Smooth muscle cell of the brain vasculature (primary cell): ENCODE measurements at regions not wholly inside any gene's neighbourhood (a gene's known extent, or its start where the extent isn't known, plus 50 kb on each side); places are given as distances from the start of the nearest gene placed in this dataset.
"Not testable (repeated sequence)": the region's sequence is repeated elsewhere in the genome, so short reads cannot be mapped to it uniquely, and the experiment has no call there.

ENCODE experiments used
- DNase-seq: peaks from one replicate; pipeline ENCODE4 v3.0.0-alpha.2; 2012; ENCODE audit warnings: low read depth, low spot score

- no peak for DNase-seq
These were observed 59.8 kb upstream of the C5orf63 start for GRCh38 chr5:127133071-127133470.

GRCh38 chr5:127136908-127137307 is 63.6 kb upstream of the C5orf63 start:
- no peak for DNase-seq

DNA sequence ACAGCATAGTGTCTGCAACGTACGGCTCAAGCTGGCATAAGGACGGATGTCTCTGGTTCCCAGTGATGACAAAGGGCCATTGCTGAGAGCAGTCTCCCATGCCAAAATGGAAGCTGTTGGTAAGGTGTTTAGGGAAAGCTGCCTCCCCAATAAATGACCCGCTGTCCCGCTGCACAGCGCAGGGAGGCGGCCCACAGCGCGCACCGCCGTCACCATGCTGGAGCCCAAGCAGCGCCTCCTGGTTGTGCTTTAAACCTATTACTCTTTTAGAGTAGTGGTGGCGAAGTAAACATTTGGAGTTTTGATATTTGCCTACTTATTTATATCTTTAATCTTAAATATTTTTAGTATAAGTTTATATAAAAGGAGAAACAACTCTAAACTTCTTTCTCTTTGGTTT is 70.4 kb upstream of the C5orf63 start:
- DNase-seq, result no peak

- no peak for DNase-seq
These were observed 79.7 kb upstream of the C5orf63 start for GRCh38 chr5:127153031-127153430.

DNA sequence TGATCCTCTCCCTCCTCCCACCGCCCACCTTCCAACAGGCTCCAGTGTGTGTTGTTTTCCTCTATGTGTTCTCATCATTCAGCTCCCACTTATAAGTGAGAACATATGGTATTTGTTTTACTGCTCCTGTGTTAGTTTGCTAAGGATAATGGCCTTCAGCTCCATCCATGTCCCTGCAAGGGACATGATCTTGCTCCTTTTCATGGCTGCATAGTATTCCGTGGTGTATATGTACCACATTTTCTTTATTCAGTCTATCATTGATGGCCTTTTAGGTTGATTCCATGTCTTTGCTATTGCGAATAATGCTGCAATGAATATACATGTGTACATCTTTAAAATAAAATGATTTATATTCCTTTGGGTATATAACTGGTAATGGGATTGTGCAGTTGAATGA is 80.2 kb upstream of the C5orf63 start:
- DNase-seq, result no peak

- no peak for DNase-seq
These were observed 90.4 kb upstream of the C5orf63 start for GRCh38 chr5:127163750-127164149.

- no peak for DNase-seq
These were observed 97.8 kb upstream of the C5orf63 start for GRCh38 chr5:127170918-127171600.

DNA sequence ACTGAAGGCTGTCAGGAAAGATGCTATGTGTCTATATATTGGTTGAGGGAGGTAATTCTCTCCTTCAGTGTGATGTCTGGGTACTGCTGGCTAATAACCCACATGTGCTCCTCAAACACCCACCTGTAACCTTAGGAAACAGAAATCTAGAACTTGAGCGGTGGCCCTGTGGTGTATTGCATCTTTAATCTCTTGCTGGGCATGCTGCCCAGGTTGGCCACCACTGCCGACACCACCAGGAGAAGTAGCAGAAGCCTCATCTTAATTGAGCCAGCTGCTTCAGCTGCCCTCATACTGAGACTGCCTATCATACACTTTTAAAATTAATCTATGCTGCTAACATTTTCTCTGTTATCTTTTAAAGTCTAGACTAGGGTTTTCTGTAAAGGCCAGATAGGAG is 103.5 kb upstream of the C5orf63 start:
- no peak for DNase-seq

DNA sequence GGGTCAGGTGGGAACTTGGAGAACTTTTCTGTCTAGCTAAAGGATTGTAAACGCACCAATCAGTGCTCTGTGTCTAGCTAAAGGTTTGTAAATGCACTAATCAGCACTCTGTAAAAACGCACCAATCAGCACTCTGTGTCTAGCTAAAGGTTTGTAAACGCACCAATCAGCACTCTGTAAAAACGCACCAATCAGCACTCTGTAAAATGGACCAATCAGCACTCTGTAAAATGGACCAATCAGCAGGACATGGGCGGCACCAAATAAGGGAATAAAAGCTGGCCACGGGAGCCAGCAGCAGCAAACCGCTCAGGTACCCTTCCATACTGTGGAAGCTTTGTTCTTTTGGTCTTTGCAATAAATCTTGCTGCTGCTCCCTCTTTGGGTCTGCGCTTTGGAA is 108.0 kb upstream of the MEGF10 start:
- DNase-seq, result not testable (repeated sequence)

DNA sequence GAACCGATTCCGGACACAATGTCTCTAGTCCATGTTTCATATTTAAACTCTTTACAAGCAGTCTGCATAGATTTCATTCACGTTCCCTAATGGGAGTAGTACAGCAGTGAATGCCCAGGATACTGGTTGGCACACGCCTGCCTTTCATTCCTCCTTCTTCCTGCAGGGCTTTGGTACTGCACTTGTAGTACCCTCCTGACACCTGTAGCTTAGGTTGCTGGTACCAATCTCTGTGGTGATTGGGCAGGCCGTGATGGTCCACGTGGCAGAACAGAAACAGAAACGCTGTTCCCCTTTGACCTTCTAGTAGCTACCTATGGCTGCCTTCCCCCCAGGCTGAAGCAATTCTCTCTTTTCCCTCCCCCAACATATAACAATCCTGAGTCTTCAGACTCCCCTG is 107.3 kb upstream of the MEGF10 start:
- DNase-seq, result no peak

DNA sequence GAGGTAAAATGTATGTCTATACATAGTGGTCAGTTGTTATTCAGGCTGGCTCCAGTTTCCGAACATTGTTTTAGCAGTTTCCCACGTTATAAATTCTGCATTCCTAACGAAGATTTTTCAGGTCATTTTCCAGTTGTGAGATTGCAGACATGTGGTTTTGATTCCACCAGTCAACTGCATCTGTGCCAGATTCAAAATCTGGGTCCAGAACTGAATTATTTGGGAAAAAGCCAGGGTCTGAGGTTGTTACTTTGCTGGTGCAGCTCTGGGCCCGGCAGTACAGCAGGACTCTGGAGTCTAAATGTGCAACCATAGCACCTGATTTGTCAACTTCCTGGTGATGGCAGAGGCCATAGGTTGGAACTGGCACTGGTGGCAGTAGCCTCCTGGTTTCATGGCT is 105.7 kb upstream of the MEGF10 start:
- no peak for DNase-seq

- no peak for DNase-seq
These were observed 103.9 kb upstream of the MEGF10 start for GRCh38 chr5:127186657-127187056.

GRCh38 chr5:127187706-127188105 is 102.9 kb upstream of the MEGF10 start:
- no peak for DNase-seq

GRCh38 chr5:127192150-127192549 is 98.4 kb upstream of the MEGF10 start:
- no peak for DNase-seq

DNA sequence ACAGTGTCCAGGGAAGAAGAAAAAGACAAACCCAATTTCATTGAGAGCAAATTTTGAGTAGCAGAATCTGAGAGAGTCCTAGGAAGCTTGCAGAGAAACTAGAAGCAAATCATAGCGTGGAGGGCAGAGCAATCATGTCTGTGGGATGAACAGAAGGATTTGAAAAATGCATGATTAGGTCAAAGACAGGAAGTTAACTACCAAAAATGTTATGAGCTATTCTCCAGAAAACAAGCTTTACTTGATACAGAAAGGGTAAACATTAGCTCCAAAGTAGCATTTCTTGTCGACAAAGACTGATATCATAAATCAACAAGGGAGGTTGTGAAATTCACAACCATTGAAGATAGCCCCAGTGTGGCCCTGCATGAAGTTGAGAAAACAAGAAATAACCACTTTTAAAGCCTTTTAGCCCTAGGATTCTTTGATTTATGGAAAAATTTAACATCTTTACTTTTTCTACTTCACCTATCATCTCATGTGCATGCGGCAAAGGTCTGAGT is 97.7 kb upstream of the MEGF10 start:
- no peak for DNase-seq

GRCh38 chr5:127196042-127196441 is 94.6 kb upstream of the MEGF10 start:
- no peak for DNase-seq

DNA sequence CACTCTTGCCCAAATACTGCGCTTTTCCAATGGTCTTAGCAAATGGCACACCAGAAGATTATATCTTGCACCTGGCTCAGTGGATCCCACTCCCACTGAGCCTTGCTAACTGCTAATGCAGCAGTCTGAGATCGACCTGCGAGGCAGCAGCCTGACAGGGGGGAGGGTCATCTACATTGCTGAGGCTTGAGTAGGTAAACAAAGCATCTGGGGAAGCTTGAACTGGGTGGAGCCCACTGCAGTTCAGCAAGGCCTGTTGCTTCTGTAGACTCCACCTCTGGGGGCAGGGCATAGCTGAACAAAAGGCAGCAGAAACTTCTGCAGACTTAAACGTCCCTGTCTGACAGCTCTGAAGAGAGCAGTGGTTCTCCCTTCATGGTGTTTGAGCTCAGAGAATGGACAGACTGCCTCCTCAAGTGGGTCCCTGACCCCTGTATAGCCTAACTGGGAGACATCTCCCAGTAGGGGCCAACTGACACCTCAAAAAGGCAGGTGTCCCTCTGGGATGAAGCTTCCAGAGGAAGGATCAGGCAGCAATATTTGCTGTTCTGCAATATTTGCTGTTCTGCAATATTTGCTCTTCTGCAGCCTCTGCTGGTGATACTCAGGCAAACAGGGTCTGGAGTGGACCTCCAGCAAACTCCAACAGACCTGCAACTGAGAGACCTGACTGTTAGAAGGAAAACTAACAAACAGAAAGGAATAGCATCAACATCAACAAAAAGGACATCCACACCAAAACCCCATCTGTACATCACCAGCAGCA is 93.0 kb upstream of the MEGF10 start:
- DNase-seq, result not testable (repeated sequence)

DNA sequence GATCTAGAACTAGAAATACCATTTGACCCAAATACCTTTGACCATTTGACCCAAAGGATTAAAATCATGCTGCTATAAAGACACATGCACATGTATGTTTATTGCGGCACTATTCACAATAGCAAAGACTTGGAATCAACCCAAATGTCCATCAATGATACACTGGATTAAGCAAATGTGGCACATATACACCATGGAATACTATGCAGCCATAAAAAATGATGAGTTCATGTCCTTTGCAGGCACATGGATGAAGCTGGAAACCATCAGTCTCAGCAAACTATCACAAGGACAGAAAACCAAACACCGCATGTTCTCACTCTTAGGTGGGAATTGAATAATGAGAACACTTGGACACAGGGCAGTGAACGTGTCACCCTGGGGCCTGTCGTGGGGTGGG is 87.9 kb upstream of the MEGF10 start:
- not testable (repeated sequence) for DNase-seq

DNA sequence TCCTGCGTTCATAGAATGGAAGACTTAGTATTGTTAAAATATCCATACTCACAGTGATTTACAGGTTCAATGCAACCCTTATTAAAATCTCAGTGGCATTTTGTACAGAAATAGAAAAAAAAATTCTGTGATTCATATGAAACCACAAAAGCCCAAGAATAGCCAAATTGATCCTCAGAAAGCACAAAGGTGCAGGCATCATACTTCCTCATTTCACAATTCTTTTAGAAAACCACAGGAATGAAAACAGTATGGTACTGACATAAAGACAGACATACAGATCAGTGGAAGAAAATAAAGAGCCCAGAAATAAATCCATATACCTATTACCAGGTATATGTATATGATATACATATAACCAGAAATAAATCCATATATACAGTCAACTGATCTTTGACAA is 86.8 kb upstream of the MEGF10 start:
- no peak for DNase-seq

GRCh38 chr5:127205147-127205546 is 85.4 kb upstream of the MEGF10 start:
- DNase-seq, result no peak

DNA sequence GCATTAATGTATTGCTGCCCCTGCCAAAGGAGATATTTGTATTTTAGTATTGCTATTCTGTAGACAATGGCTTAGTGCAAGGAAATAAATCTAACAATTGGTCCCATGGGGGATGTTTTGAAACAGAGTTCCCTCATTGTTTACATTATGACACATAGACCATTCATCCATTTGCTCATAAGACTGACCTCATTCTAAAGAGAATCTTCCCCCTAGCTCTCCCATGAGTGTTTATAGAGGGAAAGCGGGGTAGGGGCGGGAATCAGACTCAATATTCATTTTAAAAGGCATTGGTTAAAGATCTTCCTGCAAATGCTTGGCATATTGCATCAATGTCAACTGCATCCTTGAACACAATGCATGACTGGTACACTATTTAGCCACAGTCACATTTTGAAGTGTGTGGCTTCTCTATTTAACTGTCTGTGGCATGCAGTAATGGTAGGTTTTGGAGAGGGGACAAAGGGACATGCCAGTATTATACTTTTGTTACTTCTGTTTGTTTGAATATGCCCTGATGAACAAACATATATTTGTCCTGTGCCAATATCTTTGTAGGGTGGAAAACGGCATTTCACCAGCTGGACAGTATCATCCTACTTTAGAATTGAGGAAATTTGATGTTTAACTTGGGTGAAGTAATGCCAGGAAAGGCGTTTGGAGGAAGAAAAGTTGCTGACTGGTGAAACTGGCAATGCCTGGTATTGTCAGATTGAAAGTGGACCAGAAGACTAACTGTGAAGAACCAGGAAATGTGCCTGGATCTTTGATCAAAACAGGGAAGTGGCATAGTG is 84.1 kb upstream of the MEGF10 start:
- peak; percentile 78 for DNase-seq

DNA sequence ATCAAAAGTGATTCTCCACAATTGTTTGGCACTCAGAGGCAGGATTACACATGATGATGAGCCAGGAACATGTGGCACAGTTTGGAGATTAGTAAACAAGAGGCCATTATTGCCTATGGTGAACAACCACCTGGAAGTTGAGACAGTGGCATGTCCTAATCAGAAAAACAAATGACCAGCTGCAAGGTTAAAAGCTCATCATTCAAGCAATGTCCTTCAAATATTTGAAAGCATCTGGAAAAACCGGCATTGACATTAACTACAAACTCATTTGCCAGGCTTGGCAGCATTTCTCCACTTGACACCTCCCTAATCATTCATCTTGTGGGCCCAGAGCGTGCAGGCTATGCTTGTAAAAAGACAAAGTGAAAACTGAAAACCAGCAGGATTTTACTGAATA is 80.6 kb upstream of the MEGF10 start:
- DNase-seq, result no peak
